ENCODE measurements at regions not wholly inside any gene's neighbourhood (a gene's known extent, or its start where the extent isn't known, plus 50 kb on each side); places are given as distances from the start of the nearest gene placed in this dataset.

- TF ChIP-seq CTCF (IDR thresholded peaks at IDR 0.05; ENCODE audit: control extremely low read depth in 1 of 3, insufficient read depth in 1 of 3, low read depth in 1 of 3, low read length in 3 of 3) (no peak), SIRT6 (IDR thresholded peaks at IDR 0.05; ENCODE audit: low read length) (no peak), PHF8 (conservative IDR thresholded peaks at IDR 0.05; ENCODE audit: low read depth, low read length) (no peak)
Observed at GRCh38 chrY:7455626-7456025, 544.1 kb upstream of the AMELY start (continued).

Measured in H1 (cell line).